CD4-positive, alpha-beta T cell (primary cell): ENCODE measurements at regions not wholly inside any gene's neighbourhood (a gene's known extent, or its start where the extent isn't known, plus 50 kb on each side); places are given as distances from the start of the nearest gene placed in this dataset.

Source experiments
- ATAC-seq: fragments of 200-7000 bp; cut with Tn5 transposase; one replicate; pipeline ENCODE4 v1.10.0; 2022; ENCODE audit warnings: mild to moderate bottlenecking; ENCODE audit not compliant: poor library complexity
- CTCF ChIA-PET: fragments of 350-600 bp; sonication (Branson Sonifier 250); formaldehyde crosslinking; loops from one replicate; lab custom pipeline; 2021; ENCODE audit warnings: antibody characterized with exemption, inconsistent platforms; lab: Charles Lee
- POLR2A ChIA-PET: fragments of 350-600 bp; sonication (Branson Sonifier 250); formaldehyde crosslinking; loops from one replicate; lab custom pipeline; 2021; ENCODE audit warnings: antibody characterized with exemption, inconsistent platforms; lab: Charles Lee
- DNase-seq, 14 experiments: peaks; one replicate each; pipeline ENCODE4 v3.0.0-alpha.2; 2013 to 2020; ENCODE audit warnings: mixed read lengths in 2 of 14
- H3K27ac ChIP-seq, 2 donors: one replicate each; pipeline versions ENCODE4 v1.5.1 to v1.7.0; 2013; ENCODE audit warnings: low read length in 2 of 2, low read depth in 1 of 2, mild to moderate bottlenecking in 1 of 2
- H3K27me3 ChIP-seq, 2 experiments: 1 replicate in 1 of 2; 2 replicates in 1 of 2; pipeline versions ENCODE4 v1.6.1 to v1.7.0; 2013; ENCODE audit warnings: low read length in 2 of 2, control low read depth in 1 of 2, mild to moderate bottlenecking in 1 of 2, moderate library complexity in 1 of 2; ENCODE audit not compliant: insufficient read depth in 2 of 2, control insufficient read depth in 1 of 2
- H3K36me3 ChIP-seq: one replicate; pipeline ENCODE4 v1.6.1; 2013; ENCODE audit warnings: low read length, control low read depth; ENCODE audit not compliant: insufficient read depth
- H3K4me1 ChIP-seq: one replicate; pipeline ENCODE4 v1.6.1; 2013; ENCODE audit warnings: low read length, control low read depth; ENCODE audit not compliant: insufficient read depth
- H3K4me3 ChIP-seq: one replicate; pipeline ENCODE4 v1.5.1; 2013; ENCODE audit warnings: mild to moderate bottlenecking, low read length, moderate library complexity
- H3K9me3 ChIP-seq, 2 experiments: 1 replicate in 1 of 2; 2 replicates in 1 of 2; pipeline versions ENCODE4 v1.6.1 to v1.7.0; 2013; ENCODE audit warnings: low read length in 2 of 2, mild to moderate bottlenecking in 2 of 2, control low read depth in 1 of 2, moderate library complexity in 1 of 2; ENCODE audit not compliant: control insufficient read depth in 1 of 2, insufficient read depth in 1 of 2
- H3K27ac Mint-ChIP-seq: one replicate; pipeline ENCODE4 v1.8.0; 2020; ENCODE audit warnings: mixed read lengths
- H3K27me3 Mint-ChIP-seq: one replicate; pipeline ENCODE4 v1.8.0; 2021; ENCODE audit warnings: mixed read lengths
- H3K36me3 Mint-ChIP-seq: one replicate; pipeline ENCODE4 v1.8.0; 2021; ENCODE audit warnings: low read depth, mixed read lengths
- H3K4me1 Mint-ChIP-seq: one replicate; pipeline ENCODE4 v1.8.0; 2021; ENCODE audit warnings: low read depth, mixed read lengths
- H3K4me3 Mint-ChIP-seq: one replicate; pipeline ENCODE4 v1.8.0; 2020; ENCODE audit warnings: mild to moderate bottlenecking, mixed read lengths
- H3K9me3 Mint-ChIP-seq: one replicate; pipeline ENCODE4 v1.8.0; 2020; ENCODE audit warnings: mixed read lengths
- intact Hi-C, 2 experiments: fragments of 100-400 bp; cut with DNase I in 1 of 2; cut with micrococcal nuclease in 1 of 2; formaldehyde crosslinking; loops; one replicate each; pipeline versions ENCODE4 v1.15.1 to v1.9.0; 2023 to 2025; cut with DNase I, micrococcal nuclease
- TF ChIP-seq, protein P1 (sequence below): fragments of 200-600 bp; IDR thresholded peaks from one replicate; pipeline ENCODE4 v1.8.0; 2022; ENCODE audit warnings: antibody characterized with exemption, mild to moderate bottlenecking

DNA sequence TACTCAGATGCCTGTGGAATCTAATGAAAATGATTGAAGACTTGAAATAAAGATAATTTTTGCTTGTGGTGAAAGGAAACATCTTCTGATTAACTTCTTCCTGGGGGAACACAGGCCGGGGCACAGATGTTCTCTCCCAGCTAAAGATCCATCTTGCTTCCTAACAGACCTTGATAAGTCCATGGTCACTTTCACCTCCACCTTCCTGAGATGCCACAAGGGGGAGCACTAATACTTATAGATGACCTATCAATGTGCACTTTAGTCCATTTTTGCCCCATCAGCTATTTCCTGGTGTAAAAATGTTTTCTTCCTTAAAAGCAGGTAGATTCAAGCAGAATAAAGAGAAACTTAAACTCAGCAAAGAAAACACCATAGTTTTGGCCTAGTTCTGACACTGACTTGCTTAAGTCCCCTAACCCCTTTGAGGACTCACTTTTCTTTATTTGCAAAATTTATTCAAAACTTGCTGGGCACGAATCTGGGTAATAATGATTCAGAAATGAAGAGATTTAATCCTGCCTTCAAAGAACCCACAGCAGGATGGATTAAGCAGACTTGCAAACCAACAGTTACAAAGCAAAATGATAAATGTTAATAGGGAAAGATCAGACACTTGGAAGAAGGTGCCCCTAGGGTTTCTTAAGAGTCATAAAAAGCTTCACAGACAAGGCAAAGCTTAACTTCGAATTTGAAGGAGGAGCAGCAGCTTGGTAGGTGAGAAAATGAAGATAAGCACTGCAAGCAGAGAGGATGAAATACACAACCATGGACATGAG, 158.7 kb downstream of the RAB38 start:
- POLR2A ChIA-PET: no interaction called here
- Histone ChIP-seq H3K27ac (no peak overlapping the region), H3K36me3 (no peaks in the 10 kb centered on the region), H3K27me3 (no peaks in the 10 kb centered on the region), H3K4me3 (no peak overlapping the region), H3K4me1 (no peaks in the 10 kb centered on the region), H3K9me3 (no peaks in the 10 kb centered on the region)
- Mint-ChIP-seq H3K4me3 (no peak overlapping the region), H3K27ac (no peak overlapping the region), H3K36me3 (no peaks in the 10 kb centered on the region), H3K4me1 (no peaks in the 10 kb centered on the region), H3K27me3 (peaks cover 3% of the 10 kb centered on the region), H3K9me3 (no peaks in the 10 kb centered on the region)
- intact Hi-C loops: loop anchor here (1.0 kb wide), 1 partner anchor 528 kb away; no protein-coding TSS in a partner anchor
- DNase-seq: peak; percentile 3 to 74 (median 38)
- CTCF ChIA-PET: interaction anchor here (0.6 to 2.3 kb wide), 5 partner anchors 527 to 927 kb away, joined by 3 to 17 read pairs (median 5); no protein-coding TSS in a partner anchor
- TF ChIP-seq, protein P1, sequence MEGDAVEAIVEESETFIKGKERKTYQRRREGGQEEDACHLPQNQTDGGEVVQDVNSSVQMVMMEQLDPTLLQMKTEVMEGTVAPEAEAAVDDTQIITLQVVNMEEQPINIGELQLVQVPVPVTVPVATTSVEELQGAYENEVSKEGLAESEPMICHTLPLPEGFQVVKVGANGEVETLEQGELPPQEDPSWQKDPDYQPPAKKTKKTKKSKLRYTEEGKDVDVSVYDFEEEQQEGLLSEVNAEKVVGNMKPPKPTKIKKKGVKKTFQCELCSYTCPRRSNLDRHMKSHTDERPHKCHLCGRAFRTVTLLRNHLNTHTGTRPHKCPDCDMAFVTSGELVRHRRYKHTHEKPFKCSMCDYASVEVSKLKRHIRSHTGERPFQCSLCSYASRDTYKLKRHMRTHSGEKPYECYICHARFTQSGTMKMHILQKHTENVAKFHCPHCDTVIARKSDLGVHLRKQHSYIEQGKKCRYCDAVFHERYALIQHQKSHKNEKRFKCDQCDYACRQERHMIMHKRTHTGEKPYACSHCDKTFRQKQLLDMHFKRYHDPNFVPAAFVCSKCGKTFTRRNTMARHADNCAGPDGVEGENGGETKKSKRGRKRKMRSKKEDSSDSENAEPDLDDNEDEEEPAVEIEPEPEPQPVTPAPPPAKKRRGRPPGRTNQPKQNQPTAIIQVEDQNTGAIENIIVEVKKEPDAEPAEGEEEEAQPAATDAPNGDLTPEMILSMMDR: peak; percentile 69
- peak; percentile 48 for ATAC-seq

DNA sequence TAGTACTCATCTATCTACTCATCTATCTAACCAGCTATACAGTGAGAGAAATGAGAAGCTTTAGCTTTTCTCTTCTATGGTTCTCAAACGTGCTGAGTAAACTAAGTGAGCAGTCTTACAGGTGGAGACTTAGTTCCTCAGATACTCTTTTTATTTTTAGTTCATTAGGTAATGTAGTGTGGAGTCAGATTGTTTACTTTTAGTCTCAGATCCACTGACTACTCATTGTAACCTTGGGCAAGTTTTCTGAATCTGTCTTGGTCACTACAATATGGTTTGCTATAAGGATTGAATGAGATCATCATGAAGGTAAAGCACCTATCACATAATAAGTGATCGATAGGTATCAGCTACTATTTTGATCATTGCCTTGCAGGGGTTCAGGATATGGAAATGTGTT, 160.1 kb downstream of the RAB38 start:
- H3K27me3 ChIP-seq: no peaks in the 10 kb centered on the region
- POLR2A ChIA-PET: no interaction called here
- H3K36me3 ChIP-seq: no peaks in the 10 kb centered on the region
- DNase-seq (no peak), ATAC-seq (no peak)
- Mint-ChIP-seq H3K27me3 (peaks cover 3% of the 10 kb centered on the region), H3K36me3 (no peaks in the 10 kb centered on the region), H3K4me1 (no peaks in the 10 kb centered on the region), H3K27ac (no peak overlapping the region), H3K4me3 (no peak overlapping the region), H3K9me3 (no peaks in the 10 kb centered on the region)
- H3K27ac ChIP-seq: no peak overlapping the region
- no peak overlapping the region for H3K4me3 ChIP-seq
- TF ChIP-seq, protein P1: no peak
- H3K9me3 ChIP-seq: no peaks in the 10 kb centered on the region
- no peaks in the 10 kb centered on the region for H3K4me1 ChIP-seq
- intact Hi-C loops: no loop called here
- CTCF ChIA-PET: interaction anchor here (1.5 to 1.8 kb wide), 2 partner anchors 9 to 872 kb away, joined by 4 to 5 read pairs; no protein-coding TSS in a partner anchor

DNA sequence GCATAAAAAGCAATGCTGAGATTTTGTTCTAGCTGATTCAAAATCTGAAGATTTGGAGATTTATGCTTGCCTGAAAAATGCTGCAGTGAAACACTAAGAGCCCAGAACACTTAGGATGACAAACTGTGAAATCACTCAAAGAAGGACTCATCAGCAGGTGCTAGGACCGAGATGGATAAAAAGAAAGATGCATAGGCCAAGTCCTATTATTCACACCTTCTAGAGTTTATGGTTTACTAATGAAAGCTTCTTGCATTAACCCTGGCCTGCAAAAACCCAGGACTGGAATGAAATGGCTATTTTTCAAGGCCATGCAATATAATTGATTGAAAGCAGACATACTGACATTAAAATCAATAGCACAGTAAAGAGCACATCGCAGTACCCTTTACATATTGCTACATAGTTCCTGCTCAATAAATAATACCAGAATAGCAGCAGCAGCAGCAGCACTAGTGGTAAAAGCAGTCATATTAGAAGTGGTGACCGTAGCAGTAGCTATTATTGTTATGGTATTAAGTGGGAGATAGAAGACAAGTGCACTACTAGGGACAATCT, 161.7 kb downstream of the RAB38 start:
- Histone ChIP-seq H3K9me3 (no peaks in the 10 kb centered on the region), H3K4me3 (no peak overlapping the region), H3K4me1 (no peaks in the 10 kb centered on the region), H3K36me3 (no peaks in the 10 kb centered on the region), H3K27me3 (no peaks in the 10 kb centered on the region), H3K27ac (no peak overlapping the region)
- H3K27ac Mint-ChIP-seq: no peak overlapping the region
- no peak for DNase-seq
- H3K27me3 Mint-ChIP-seq: peaks cover 3% of the 10 kb centered on the region
- H3K9me3 Mint-ChIP-seq: no peaks in the 10 kb centered on the region
- ATAC-seq: no peak
- TF ChIP-seq, protein P1: no peak
- POLR2A ChIA-PET: no interaction called here
- H3K4me1 Mint-ChIP-seq: no peaks in the 10 kb centered on the region
- no peak overlapping the region for H3K4me3 Mint-ChIP-seq
- CTCF ChIA-PET: no interaction called here
- H3K36me3 Mint-ChIP-seq: no peaks in the 10 kb centered on the region
- intact Hi-C loops: loop anchor here in 1 of 2 experiments (2.0 kb wide), 1 partner anchor 49 kb away; no protein-coding TSS in a partner anchor
